Stimulated activated CD4-positive, alpha-beta T cell treated with anti-CD3 and anti-CD28 coated beads, TNF-alpha, amount 100 ng/mL, for 1 hour (primary cell): ENCODE measurements at regions not wholly inside any gene's neighbourhood (a gene's known extent, or its start where the extent isn't known, plus 50 kb on each side); places are given as distances from the start of the nearest gene placed in this dataset.
"Not testable (repeated sequence)": the region's sequence is repeated elsewhere in the genome, so short reads cannot be mapped to it uniquely, and the experiment has no call there.

ENCODE experiments used
- DNase-seq, 3 donors: peaks; one replicate each; pipeline ENCODE4 v3.0.0-alpha.2; 2020; ENCODE audit warnings: low read depth in 3 of 3, low spot score in 1 of 3

GRCh38 chr1:195851016-195851601 lies 757.1 kb downstream of the KCNT2 start:
- no peak for DNase-seq

- DNase-seq: no peak
Measured at GRCh38 chr1:195849180-195849579, 759.1 kb downstream of the KCNT2 start.

GRCh38 chr1:195847957-195848875 lies 760.0 kb downstream of the KCNT2 start:
- not testable (repeated sequence) for DNase-seq

- DNase-seq: no peak
Measured at GRCh38 chr1:195831789-195832188, 776.5 kb downstream of the KCNT2 start.

GRCh38 chr1:195828325-195828724 lies 779.9 kb downstream of the KCNT2 start:
- no peak for DNase-seq

GRCh38 chr1:195820925-195821324 lies 787.3 kb downstream of the KCNT2 start:
- DNase-seq: no peak

GRCh38 chr1:195806060-195806459 lies 802.2 kb downstream of the KCNT2 start:
- no peak for DNase-seq

GRCh38 chr1:195804547-195804946 lies 803.7 kb downstream of the KCNT2 start:
- no peak for DNase-seq

GRCh38 chr1:195799016-195799415 lies 809.2 kb downstream of the KCNT2 start:
- no peak for DNase-seq

GRCh38 chr1:195794225-195794624 lies 814.0 kb downstream of the KCNT2 start:
- DNase-seq: no peak

GRCh38 chr1:195791796-195792195 lies 816.4 kb downstream of the KCNT2 start:
- DNase-seq: no peak

GRCh38 chr1:195790514-195791168 lies 817.6 kb downstream of the KCNT2 start:
- DNase-seq: no peak

- no peak for DNase-seq
Measured at GRCh38 chr1:195789321-195789720, 818.9 kb downstream of the KCNT2 start.

- no peak for DNase-seq
Measured at GRCh38 chr1:195788721-195789120, 819.5 kb downstream of the KCNT2 start.

- DNase-seq: no peak
Measured at GRCh38 chr1:195785830-195786229, 822.4 kb downstream of the KCNT2 start.

GRCh38 chr1:195773931-195774330 lies 834.3 kb downstream of the KCNT2 start:
- no peak for DNase-seq

GRCh38 chr1:195769461-195769860 lies 838.8 kb downstream of the KCNT2 start:
- DNase-seq: no peak

- DNase-seq: no peak
Measured at GRCh38 chr1:195768936-195769335, 839.3 kb downstream of the KCNT2 start.

GRCh38 chr1:195768377-195768776 lies 839.9 kb downstream of the KCNT2 start:
- no peak for DNase-seq

- DNase-seq: no peak
Measured at GRCh38 chr1:195766709-195767108, 841.5 kb downstream of the KCNT2 start.

GRCh38 chr1:195765099-195765498 lies 843.1 kb downstream of the KCNT2 start:
- no peak for DNase-seq

GRCh38 chr1:195763907-195764374 lies 844.3 kb downstream of the KCNT2 start:
- no peak for DNase-seq
